Right lobe of liver (tissue), 6 donors: ENCODE measurements at regions not wholly inside any gene's neighbourhood (a gene's known extent, or its start where the extent isn't known, plus 50 kb on each side); places are given as distances from the start of the nearest gene placed in this dataset.

Experiments used
- ATAC-seq, 4 donors: fragments of 200-7000 bp; cut with Tn5 transposase; one replicate each; pipeline ENCODE4 v1.9.1; 2020; ENCODE audit warnings: mild to moderate bottlenecking in 4 of 4, moderate library complexity in 4 of 4
- DNase-seq, 3 donors: peaks; one replicate each; pipeline ENCODE4 v3.0.0-alpha.2; 2020
- H3K27ac ChIP-seq, 3 donors: fragments of 200-600 bp; one replicate each; pipeline ENCODE4 v1.8.0; 2022
- H3K27me3 ChIP-seq, 2 donors: fragments of 200-600 bp; one replicate each; pipeline ENCODE4 v1.8.0; 2022
- H3K36me3 ChIP-seq, 4 donors: fragments of 200-600 bp; sonication (generic) in 1 of 4; one replicate each; pipeline versions ENCODE4 v1.5.1 to v1.8.0; 2017 to 2022; ENCODE audit warnings: control low read depth in 1 of 4
- H3K4me1 ChIP-seq, 4 donors: fragments of 200-600 bp; sonication (generic) in 1 of 4; one replicate each; pipeline versions ENCODE4 v1.5.1 to v1.8.0; 2017 to 2022; ENCODE audit warnings: control low read depth in 1 of 4
- H3K4me3 ChIP-seq, 3 donors: fragments of 200-600 bp; one replicate each; pipeline ENCODE4 v1.8.0; 2022
- H3K9me3 ChIP-seq, 4 donors: fragments of 200-600 bp; sonication (generic) in 1 of 4; one replicate each; pipeline versions ENCODE4 v1.5.1 to v1.8.0; 2017 to 2022; ENCODE audit warnings: control low read depth in 1 of 4
- CTCF ChIP-seq, 4 donors: fragments of 200-600 bp in 3 of 4; fragments of 450-650 bp in 1 of 4; IDR thresholded peaks; one replicate each; pipeline versions ENCODE4 v1.5.1 to v1.8.0; 2016 to 2022; ENCODE audit warnings: antibody characterized with exemption in 4 of 4, mild to moderate bottlenecking in 2 of 4
- POLR2A ChIP-seq: fragments of 450-650 bp; IDR thresholded peaks from one replicate; pipeline ENCODE4 v1.6.1; 2017; ENCODE audit warnings: antibody characterized with exemption, mild to moderate bottlenecking
- WGBS: methylation state at CpG from one replicate; pipeline ENCODE4 v1.1.6; 2018; ENCODE audit warnings: low coverage, low lambda C conversion rate; ENCODE audit not compliant: insufficient coverage; ENCODE audit errors: missing lambda C conversion rate; 5-methylcytosine and 5-hydroxymethylcytosine counted together
- intact Hi-C, 2 donors: fragments of 100-400 bp; cut with DNase I; formaldehyde crosslinking; loops; one replicate each; pipeline versions ENCODE4 v1.11.2 to v1.14.1; 2022
- donor health status: DM: no; HTN: yes; CAD: no.
- donor health status: DM: no; HTN: no; CAD: no.
- donor health status: DM: no; HTN: no; CAD: no.
- donor health status: DM: no; HTN: yes; CAD: no.
- donor health status: DM: no; HTN: yes; CAD: no.

DNA sequence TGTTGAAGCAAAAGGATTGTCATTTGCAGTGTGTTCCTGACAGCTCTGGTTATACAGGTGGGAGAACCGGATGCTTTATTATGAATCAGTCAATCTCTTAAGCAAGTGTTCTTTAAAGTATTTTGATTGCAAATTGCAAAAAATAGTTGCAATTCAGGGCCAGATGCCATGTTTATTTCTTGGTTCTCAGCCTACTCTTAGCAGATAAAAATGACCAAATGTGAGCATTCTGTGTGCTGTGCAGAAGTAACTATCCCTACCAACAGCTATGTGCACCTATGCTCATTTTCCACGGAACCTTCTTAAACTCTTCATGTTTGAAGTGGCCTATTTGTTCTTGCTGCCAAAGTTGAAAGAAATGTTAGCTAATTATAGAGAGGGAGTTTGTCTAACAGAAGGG lies 262.3 kb upstream of the RASGRP1 start:
- intact Hi-C loops: no loop called here
- 55% methylated on average over 2 of the region's 2 CpGs for WGBS
- H3K27ac ChIP-seq: no peak overlapping the region
- H3K4me1 ChIP-seq: no peaks in the 10 kb centered on the region
- H3K27me3 ChIP-seq: no peaks in the 10 kb centered on the region
- ATAC-seq: no peak
- no peaks in the 10 kb centered on the region for H3K36me3 ChIP-seq
- H3K4me3 ChIP-seq: no peak overlapping the region
- no peaks in the 10 kb centered on the region for H3K9me3 ChIP-seq
- TF ChIP-seq CTCF (IDR thresholded peaks at IDR 0.05): no peak
- DNase-seq: no peak

- Histone ChIP-seq H3K27me3 (no peaks in the 10 kb centered on the region), H3K4me1 (no peaks in the 10 kb centered on the region), H3K4me3 (no peak overlapping the region), H3K27ac (peak overlapping the region in 1 of 3 donors; percentile 15), H3K9me3 (no peaks in the 10 kb centered on the region), H3K36me3 (no peaks in the 10 kb centered on the region)
- no peak for TF ChIP-seq CTCF (IDR thresholded peaks at IDR 0.05)
- TF ChIP-seq POLR2A: no peak
- peak; percentile 68 to 92 (median 84) for ATAC-seq
- 22% methylated on average over 4 of the region's 4 CpGs for WGBS
- no peak for DNase-seq
- intact Hi-C loops: no loop called here
These were observed 263.5 kb upstream of the RASGRP1 start for GRCh38 chr15:38828031-38828532.

GRCh38 chr15:38829086-38829485 lies 264.5 kb upstream of the RASGRP1 start:
- H3K27me3 ChIP-seq: no peaks in the 10 kb centered on the region
- no peak overlapping the region for H3K27ac ChIP-seq
- ATAC-seq (no peak), DNase-seq (no peak)
- TF ChIP-seq POLR2A (no peak), CTCF (IDR thresholded peaks at IDR 0.05) (no peak)
- no peaks in the 10 kb centered on the region for H3K9me3 ChIP-seq
- intact Hi-C loops: no loop called here
- H3K36me3 ChIP-seq: no peaks in the 10 kb centered on the region
- no peaks in the 10 kb centered on the region for H3K4me1 ChIP-seq
- no peak overlapping the region for H3K4me3 ChIP-seq
- WGBS: 70% methylated on average over 1 of the region's 1 CpG

GRCh38 chr15:38842226-38842625 lies 277.6 kb upstream of the RASGRP1 start:
- ATAC-seq (no peak), DNase-seq (no peak)
- no peaks in the 10 kb centered on the region for H3K9me3 ChIP-seq
- H3K27ac ChIP-seq: no peak overlapping the region
- TF ChIP-seq POLR2A (no peak), CTCF (IDR thresholded peaks at IDR 0.05) (no peak)
- H3K4me3 ChIP-seq: no peak overlapping the region
- H3K27me3 ChIP-seq: no peaks in the 10 kb centered on the region
- no peaks in the 10 kb centered on the region for H3K36me3 ChIP-seq
- WGBS: 36% methylated on average over 1 of the region's 1 CpG
- intact Hi-C loops: no loop called here
- H3K4me1 ChIP-seq: no peaks in the 10 kb centered on the region

DNA sequence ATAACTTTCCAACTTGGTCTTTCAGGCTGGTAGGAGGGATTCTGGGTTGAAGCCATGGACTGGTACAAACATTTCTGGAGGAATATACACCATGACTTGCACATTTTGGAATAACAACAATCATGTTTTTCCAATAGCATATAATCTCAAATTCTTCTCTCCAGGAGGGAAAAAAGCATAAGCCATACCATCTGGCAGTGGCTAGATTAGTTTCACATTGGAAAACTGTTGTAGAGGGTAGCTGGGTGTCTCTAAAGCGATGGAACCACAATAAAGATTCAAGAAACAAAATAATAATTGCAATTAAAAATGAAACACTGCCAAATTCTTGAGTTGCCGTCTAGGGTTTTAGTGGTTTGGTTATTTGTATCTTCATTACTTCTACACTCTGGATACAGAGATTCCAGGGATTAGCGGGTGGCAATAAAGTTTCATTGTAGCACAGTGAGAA lies 278.5 kb upstream of the RASGRP1 start:
- 62% methylated on average over 3 of the region's 3 CpGs for WGBS
- no peaks in the 10 kb centered on the region for H3K4me1 ChIP-seq
- no peak for ATAC-seq
- H3K9me3 ChIP-seq: no peaks in the 10 kb centered on the region
- H3K4me3 ChIP-seq: no peak overlapping the region
- no peaks in the 10 kb centered on the region for H3K36me3 ChIP-seq
- H3K27me3 ChIP-seq: no peaks in the 10 kb centered on the region
- no peak for DNase-seq
- TF ChIP-seq CTCF (IDR thresholded peaks at IDR 0.05) (no peak), POLR2A (no peak)
- H3K27ac ChIP-seq: no peak overlapping the region
- intact Hi-C loops: no loop called here
